Uterus (tissue), 2 donors: ENCODE measurements at regions not wholly inside any gene's neighbourhood (a gene's known extent, or its start where the extent isn't known, plus 50 kb on each side); places are given as distances from the start of the nearest gene placed in this dataset.

ENCODE experiments used
- POLR2A ChIP-seq, 2 donors: fragments of 450-650 bp; IDR thresholded peaks; one replicate each; pipeline ENCODE4 v1.6.1; 2016; ENCODE audit warnings: antibody characterized with exemption in 2 of 2, mild to moderate bottlenecking in 1 of 2, moderate library complexity in 1 of 2
- TF ChIP-seq, protein P1 (sequence below), 4 experiments: fragments of 200-600 bp in 2 of 4; fragments of 450-650 bp in 2 of 4; sonication (generic) in 2 of 4; IDR thresholded peaks; one replicate each; pipeline ENCODE4 v1.5.1; 2016 to 2019; ENCODE audit warnings: antibody characterized with exemption in 4 of 4, mild to moderate bottlenecking in 2 of 4, moderate library complexity in 1 of 4

DNA sequence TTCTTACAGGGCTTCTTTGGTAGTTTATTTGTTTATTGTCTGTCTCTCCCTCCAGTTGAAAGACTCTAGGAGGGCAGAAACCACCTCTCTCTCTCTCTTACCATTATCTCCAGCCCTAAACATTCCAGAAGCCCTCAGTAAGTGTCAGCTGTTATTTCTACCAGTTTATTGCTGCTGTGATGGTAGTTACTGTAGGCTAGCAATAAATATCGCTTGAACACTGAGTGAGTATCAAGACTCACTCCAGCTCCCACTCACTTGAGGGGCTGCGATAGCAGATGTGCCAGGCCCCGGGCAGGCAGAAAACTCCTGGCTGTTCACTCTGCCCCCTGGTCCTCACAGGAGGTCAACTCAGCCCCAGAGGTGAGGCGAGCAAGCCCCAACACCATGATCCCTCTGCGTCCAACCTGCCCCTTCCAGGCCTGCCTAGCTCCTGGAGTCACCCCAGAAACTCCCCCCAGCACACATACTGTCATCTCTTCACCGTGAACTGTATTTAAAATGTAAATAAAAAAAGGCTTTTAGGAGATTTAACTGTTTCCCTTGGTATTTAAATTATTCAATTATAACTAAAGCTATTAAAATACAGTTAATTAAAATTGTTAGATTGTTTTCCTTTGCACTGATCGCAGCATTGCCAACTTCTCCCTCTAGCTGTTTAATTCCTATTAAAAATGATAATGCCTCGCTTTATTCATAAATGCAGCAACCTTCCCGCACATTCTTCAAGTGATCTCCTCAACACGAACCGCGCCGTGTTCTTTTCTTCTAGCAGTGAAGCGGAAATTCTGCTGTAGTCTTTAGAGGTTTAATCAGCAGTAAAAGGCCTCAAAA is 321.1 kb upstream of the ZMIZ1 start:
- TF ChIP-seq, protein P1, sequence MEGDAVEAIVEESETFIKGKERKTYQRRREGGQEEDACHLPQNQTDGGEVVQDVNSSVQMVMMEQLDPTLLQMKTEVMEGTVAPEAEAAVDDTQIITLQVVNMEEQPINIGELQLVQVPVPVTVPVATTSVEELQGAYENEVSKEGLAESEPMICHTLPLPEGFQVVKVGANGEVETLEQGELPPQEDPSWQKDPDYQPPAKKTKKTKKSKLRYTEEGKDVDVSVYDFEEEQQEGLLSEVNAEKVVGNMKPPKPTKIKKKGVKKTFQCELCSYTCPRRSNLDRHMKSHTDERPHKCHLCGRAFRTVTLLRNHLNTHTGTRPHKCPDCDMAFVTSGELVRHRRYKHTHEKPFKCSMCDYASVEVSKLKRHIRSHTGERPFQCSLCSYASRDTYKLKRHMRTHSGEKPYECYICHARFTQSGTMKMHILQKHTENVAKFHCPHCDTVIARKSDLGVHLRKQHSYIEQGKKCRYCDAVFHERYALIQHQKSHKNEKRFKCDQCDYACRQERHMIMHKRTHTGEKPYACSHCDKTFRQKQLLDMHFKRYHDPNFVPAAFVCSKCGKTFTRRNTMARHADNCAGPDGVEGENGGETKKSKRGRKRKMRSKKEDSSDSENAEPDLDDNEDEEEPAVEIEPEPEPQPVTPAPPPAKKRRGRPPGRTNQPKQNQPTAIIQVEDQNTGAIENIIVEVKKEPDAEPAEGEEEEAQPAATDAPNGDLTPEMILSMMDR (IDR thresholded peaks at IDR 0.05), result no peak
- no peak for TF ChIP-seq POLR2A (IDR thresholded peaks at IDR 0.05)
